Neuronal stem cell (in vitro differentiated cells): ENCODE measurements at regions not wholly inside any gene's neighbourhood (a gene's known extent, or its start where the extent isn't known, plus 50 kb on each side); places are given as distances from the start of the nearest gene placed in this dataset.

ENCODE experiments used
- DNase-seq: peaks from one replicate; pipeline ENCODE4 v3.0.0-alpha.2; 2013; ENCODE audit warnings: low spot score
- H2AFZ ChIP-seq: one replicate; pipeline ENCODE4 v1.6.1; 2013; ENCODE audit warnings: mild to moderate bottlenecking, low read length, inconsistent platforms
- H2AK5ac ChIP-seq: 2 replicates; pipeline ENCODE4 v1.6.1; 2013; ENCODE audit warnings: low read depth, mild to moderate bottlenecking, inconsistent platforms, low read length, moderate library complexity, mixed read lengths
- H2BK120ac ChIP-seq: 2 replicates; pipeline ENCODE4 v1.6.1; 2013; ENCODE audit warnings: low read depth, mild to moderate bottlenecking, inconsistent platforms, low read length, moderate library complexity, mixed read lengths
- H2BK12ac ChIP-seq: one replicate; pipeline ENCODE4 v1.6.1; 2013; ENCODE audit warnings: low read length, inconsistent platforms
- H2BK15ac ChIP-seq: 2 replicates; pipeline ENCODE4 v1.6.1; 2013; ENCODE audit warnings: mild to moderate bottlenecking, low read length, inconsistent platforms, mixed read lengths
- H2BK5ac ChIP-seq: one replicate; pipeline ENCODE4 v1.6.1; 2013; ENCODE audit warnings: inconsistent platforms, mild to moderate bottlenecking, low read length, moderate library complexity
- H3K14ac ChIP-seq: one replicate; pipeline ENCODE4 v1.6.1; 2013; ENCODE audit warnings: low read length, inconsistent platforms
- H3K18ac ChIP-seq: 2 replicates; pipeline ENCODE4 v1.6.1; 2013; ENCODE audit warnings: low read length, inconsistent platforms
- H3K23ac ChIP-seq: 2 replicates; pipeline ENCODE4 v1.6.1; 2013; ENCODE audit warnings: low read depth, mild to moderate bottlenecking, mixed read lengths, low read length, inconsistent platforms; ENCODE audit not compliant: poor library complexity
- H3K27ac ChIP-seq: replicated peaks from 3 replicates; pipeline ENCODE4 v1.5.1; 2013; ENCODE audit warnings: low read length, inconsistent platforms
- H3K27me3 ChIP-seq, 3 experiments: 2 replicates each; pipeline ENCODE4 v1.6.1; 2013; ENCODE audit warnings: low read length in 3 of 3, mild to moderate bottlenecking in 2 of 3, inconsistent platforms in 1 of 3, low read depth in 1 of 3, mixed read lengths in 1 of 3, moderate library complexity in 1 of 3; ENCODE audit not compliant: control insufficient read depth in 3 of 3, insufficient read depth in 3 of 3
- H3K36me3 ChIP-seq, 2 donors: replicated peaks in 1 of 2; 2 replicates each; pipeline ENCODE4 v1.6.1; 2013; ENCODE audit warnings: low read length in 2 of 2; ENCODE audit not compliant: control insufficient read depth in 2 of 2, insufficient read depth in 2 of 2
- H3K4ac ChIP-seq: 2 replicates; pipeline ENCODE4 v1.6.1; 2013; ENCODE audit warnings: inconsistent platforms, mild to moderate bottlenecking, low read length, moderate library complexity
- H3K4me1 ChIP-seq, 2 donors: 1 replicate in 1 of 2; 2 replicates in 1 of 2; pipeline ENCODE4 v1.6.1; 2013; ENCODE audit warnings: low read length in 2 of 2, low read depth in 1 of 2; ENCODE audit not compliant: control insufficient read depth in 2 of 2, insufficient read depth in 1 of 2
- H3K4me2 ChIP-seq: one replicate; pipeline ENCODE4 v1.6.1; 2013; ENCODE audit warnings: mild to moderate bottlenecking, low read length, inconsistent platforms; ENCODE audit not compliant: insufficient read depth, poor library complexity, severe bottlenecking
- H3K4me3 ChIP-seq, 2 donors: 2 replicates each; pipeline ENCODE4 v1.5.1; 2013; ENCODE audit warnings: low read length in 2 of 2, mild to moderate bottlenecking in 2 of 2, inconsistent platforms in 1 of 2, moderate library complexity in 1 of 2
- H3K79me1 ChIP-seq: one replicate; pipeline ENCODE4 v1.6.1; 2013; ENCODE audit warnings: low read depth, mild to moderate bottlenecking, inconsistent platforms, low read length, moderate library complexity
- H3K9ac ChIP-seq: one replicate; pipeline ENCODE4 v1.6.1; 2013; ENCODE audit warnings: mild to moderate bottlenecking, low read depth, low read length, inconsistent platforms; ENCODE audit not compliant: poor library complexity
- H3K9me3 ChIP-seq, 2 donors: replicated peaks in 1 of 2; 2 replicates each; pipeline versions ENCODE3 to v1.6.1; 2013; ENCODE audit warnings: low read length in 2 of 2, mild to moderate bottlenecking in 2 of 2, inconsistent platforms in 1 of 2, low read depth in 1 of 2, mixed read lengths in 1 of 2, moderate library complexity in 1 of 2; ENCODE audit not compliant: control insufficient read depth in 2 of 2, insufficient read depth in 1 of 2
- H4K8ac ChIP-seq: one replicate; pipeline ENCODE4 v1.6.1; 2013; ENCODE audit warnings: low read depth, mild to moderate bottlenecking, inconsistent platforms, low read length, moderate library complexity
- H4K91ac ChIP-seq: one replicate; pipeline ENCODE4 v1.6.1; 2013; ENCODE audit warnings: low read length, low read depth, mild to moderate bottlenecking, inconsistent platforms; ENCODE audit not compliant: poor library complexity
- WGBS, 2 donors: extraction: QIAGEN DNeasy Blood & Tissue Kit; methylation state at CpG; one replicate each; pipeline ENCODE4 v1.1.7; 2013; ENCODE audit warnings: missing lambda C conversion rate in 2 of 2, mixed read lengths in 1 of 2; ENCODE audit not compliant: insufficient read length in 2 of 2, insufficient replicate concordance in 1 of 2; ENCODE audit errors: extremely low coverage in 2 of 2; 5-methylcytosine and 5-hydroxymethylcytosine counted together

- Histone ChIP-seq H2AFZ (no peak overlapping the region), H4K91ac (no peak overlapping the region), H2BK15ac (no peak overlapping the region), H3K9me3 (no peaks in the 10 kb centered on the region), H3K27me3 (no peaks in the 10 kb centered on the region), H3K4ac (no peak overlapping the region), H3K23ac (no peak overlapping the region), H2AK5ac (no peak overlapping the region), H3K4me1 (no peaks in the 10 kb centered on the region), H3K36me3 (no peaks in the 10 kb centered on the region), H3K14ac (no peak overlapping the region), H3K4me2 (no peak overlapping the region), H4K8ac (no peak overlapping the region), H3K79me1 (no peaks in the 10 kb centered on the region), H2BK120ac (no peak overlapping the region), H3K4me3 (no peak overlapping the region), H2BK12ac (no peak overlapping the region), H3K27ac (no peak overlapping the region), H2BK5ac (no peak overlapping the region), H3K9ac (peak overlapping the region; percentile 27), H3K18ac (no peak overlapping the region)
- DNase-seq = no peak
Observed at GRCh38 chr12:92493816-92494215, 209.0 kb upstream of the PLEKHG7 start.

- no peak overlapping the region for H4K91ac ChIP-seq
- no peak overlapping the region for H3K18ac ChIP-seq
- DNase-seq = no peak
- H2BK120ac ChIP-seq = no peak overlapping the region
- no CpG with 5 or more reads among the region's 2 CpGs for WGBS, 2 donors
- H3K36me3 ChIP-seq = no peaks in the 10 kb centered on the region
- H2AK5ac ChIP-seq = no peak overlapping the region
- no peaks in the 10 kb centered on the region for H3K4me1 ChIP-seq
- H3K27me3 ChIP-seq = no peaks in the 10 kb centered on the region
- H4K8ac ChIP-seq = no peak overlapping the region
- H3K23ac ChIP-seq = no peak overlapping the region
- no peak overlapping the region for H3K9ac ChIP-seq
- H3K27ac ChIP-seq = no peak overlapping the region
- no peaks in the 10 kb centered on the region for H3K79me1 ChIP-seq
- no peak overlapping the region for H3K4me2 ChIP-seq
- H2AFZ ChIP-seq = no peak overlapping the region
- no peak overlapping the region for H2BK5ac ChIP-seq
- no peak overlapping the region for H3K4me3 ChIP-seq
- H3K14ac ChIP-seq = no peak overlapping the region
- no peak overlapping the region for H2BK12ac ChIP-seq
- H2BK15ac ChIP-seq = no peak overlapping the region
- H3K9me3 ChIP-seq = no peaks in the 10 kb centered on the region
- no peak overlapping the region for H3K4ac ChIP-seq
Observed at GRCh38 chr12:92492995-92493394, 209.8 kb upstream of the PLEKHG7 start.

- H3K36me3 ChIP-seq = no peaks in the 10 kb centered on the region
- no peak overlapping the region for H3K27ac ChIP-seq
- DNase-seq = no peak
- no peaks in the 10 kb centered on the region for H3K79me1 ChIP-seq
- H4K8ac ChIP-seq = no peak overlapping the region
- no peak overlapping the region for H2BK5ac ChIP-seq
- H3K4me2 ChIP-seq = no peak overlapping the region
- no peak overlapping the region for H2AFZ ChIP-seq
- H2BK12ac ChIP-seq = no peak overlapping the region
- no peak overlapping the region for H3K18ac ChIP-seq
- H2BK15ac ChIP-seq = no peak overlapping the region
- H4K91ac ChIP-seq = no peak overlapping the region
- H3K9ac ChIP-seq = no peak overlapping the region
- H2AK5ac ChIP-seq = no peak overlapping the region
- no peak overlapping the region for H3K4ac ChIP-seq
- H3K4me1 ChIP-seq = no peaks in the 10 kb centered on the region
- no peak overlapping the region for H3K23ac ChIP-seq
- H3K4me3 ChIP-seq = no peak overlapping the region
- no peaks in the 10 kb centered on the region for H3K9me3 ChIP-seq
- no peak overlapping the region for H3K14ac ChIP-seq
- H3K27me3 ChIP-seq = no peaks in the 10 kb centered on the region
- no peak overlapping the region for H2BK120ac ChIP-seq
Observed at GRCh38 chr12:92492291-92492690, 210.5 kb upstream of the PLEKHG7 start.

GRCh38 chr12:92489781-92490180 is 213.0 kb upstream of the PLEKHG7 start:
- Histone ChIP-seq H3K4me3 (no peak overlapping the region), H2AK5ac (no peak overlapping the region), H2BK12ac (no peak overlapping the region), H4K8ac (no peak overlapping the region), H3K4ac (no peak overlapping the region), H3K23ac (no peak overlapping the region), H3K9me3 (no peaks in the 10 kb centered on the region), H3K4me2 (no peak overlapping the region), H3K4me1 (no peaks in the 10 kb centered on the region), H3K27ac (no peak overlapping the region), H2BK120ac (no peak overlapping the region), H2BK5ac (no peak overlapping the region), H3K36me3 (no peaks in the 10 kb centered on the region), H2BK15ac (no peak overlapping the region), H3K9ac (no peak overlapping the region), H3K27me3 (no peaks in the 10 kb centered on the region), H3K18ac (no peak overlapping the region), H2AFZ (no peak overlapping the region), H3K79me1 (no peaks in the 10 kb centered on the region), H3K14ac (no peak overlapping the region), H4K91ac (no peak overlapping the region)
- WGBS, 2 donors = no CpG with 5 or more reads among the region's 4 CpGs
- no peak for DNase-seq
